ENCODE measurements at regions not wholly inside any gene's neighbourhood (a gene's known extent, or its start where the extent isn't known, plus 50 kb on each side); places are given as distances from the start of the nearest gene placed in this dataset.

- Mint-ChIP-seq H3K4me3 (peak overlapping the region in 1 of 4 donors; percentile 68), H3K9me3 (no peaks in the 10 kb centered on the region), H3K36me3 (no peaks in the 10 kb centered on the region), H3K27me3 (peaks cover 53% of the 10 kb centered on the region), H3K27ac (no peak overlapping the region), H3K4me1 (peaks cover 0 to 4% (median 4%) of the 10 kb centered on the region in 3 donors)
Measured at GRCh38 chr2:120441744-120442471, 96.0 kb downstream of the INHBB start.

DNA sequence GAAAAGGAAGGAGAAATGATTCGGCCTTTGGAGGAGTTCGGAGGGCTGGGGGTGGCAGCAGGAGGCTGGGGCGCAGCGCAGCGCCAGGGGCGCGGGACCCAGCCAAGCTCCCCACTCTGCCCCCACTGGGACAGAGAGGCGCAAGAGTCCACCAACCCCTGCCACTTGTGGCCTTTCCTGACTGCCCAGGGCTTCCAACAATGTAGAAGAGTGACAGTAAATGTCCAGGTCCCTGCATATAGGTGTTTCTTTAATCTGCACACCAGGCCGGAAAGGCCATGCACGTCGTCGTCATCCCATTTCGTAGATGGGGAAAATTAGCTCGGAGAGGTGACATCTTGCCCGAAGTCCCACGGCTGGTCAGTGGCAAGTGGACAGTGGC lies 96.6 kb downstream of the INHBB start:
- Mint-ChIP-seq H3K36me3 (no peaks in the 10 kb centered on the region), H3K4me3 (no peak overlapping the region), H3K4me1 (peaks cover 0 to 4% (median 4%) of the 10 kb centered on the region in 3 donors), H3K27me3 (peaks cover 53% of the 10 kb centered on the region), H3K9me3 (no peaks in the 10 kb centered on the region), H3K27ac (no peak overlapping the region)

DNA sequence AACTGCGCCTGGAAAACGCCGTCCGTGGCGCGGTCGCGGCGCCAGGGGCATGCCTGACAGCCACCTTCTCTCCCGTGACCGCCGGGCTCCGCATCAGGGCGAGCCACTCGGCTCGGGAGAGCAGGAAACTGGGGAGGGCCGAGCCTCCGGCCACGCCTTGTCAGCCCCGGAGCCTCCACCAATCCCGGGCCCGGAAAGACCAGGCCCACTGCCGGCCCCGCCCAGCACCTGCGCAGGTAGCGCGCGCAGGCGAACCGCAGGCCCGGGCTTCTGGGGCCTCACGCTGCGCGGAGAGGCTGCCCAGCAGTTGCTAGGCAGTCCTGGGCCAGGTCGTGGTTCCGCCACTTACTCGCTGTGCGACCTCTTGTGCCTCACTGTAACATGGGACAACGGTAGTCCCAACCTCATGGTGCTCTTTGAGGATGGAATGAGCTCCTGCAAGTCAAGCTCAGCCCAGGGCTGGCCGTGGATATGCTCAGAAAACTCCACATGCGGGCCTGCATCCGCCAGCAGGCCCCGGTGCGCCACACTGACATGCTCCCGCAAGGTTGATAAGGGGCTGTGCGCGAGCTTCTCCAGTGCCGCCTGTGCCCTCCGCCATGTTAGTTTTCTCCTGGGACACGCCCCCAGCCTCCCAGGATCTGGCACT lies 97.1 kb downstream of the INHBB start:
- no peaks in the 10 kb centered on the region for H3K9me3 Mint-ChIP-seq
- no peak overlapping the region for H3K27ac Mint-ChIP-seq
- no peaks in the 10 kb centered on the region for H3K36me3 Mint-ChIP-seq
- H3K4me3 Mint-ChIP-seq = peak overlapping the region in 2 of 4 donors; percentile 43 to 84
- H3K27me3 Mint-ChIP-seq = peaks cover 50% of the 10 kb centered on the region
- H3K4me1 Mint-ChIP-seq = peaks cover 0 to 4% (median 4%) of the 10 kb centered on the region in 3 donors

- Mint-ChIP-seq H3K27me3 (peaks cover 44% of the 10 kb centered on the region), H3K4me1 (peaks cover 0 to 4% (median 4%) of the 10 kb centered on the region in 3 donors), H3K9me3 (no peaks in the 10 kb centered on the region), H3K36me3 (no peaks in the 10 kb centered on the region), H3K4me3 (no peak overlapping the region), H3K27ac (no peak overlapping the region)
Measured at GRCh38 chr2:120443946-120444345, 98.0 kb downstream of the INHBB start.

DNA sequence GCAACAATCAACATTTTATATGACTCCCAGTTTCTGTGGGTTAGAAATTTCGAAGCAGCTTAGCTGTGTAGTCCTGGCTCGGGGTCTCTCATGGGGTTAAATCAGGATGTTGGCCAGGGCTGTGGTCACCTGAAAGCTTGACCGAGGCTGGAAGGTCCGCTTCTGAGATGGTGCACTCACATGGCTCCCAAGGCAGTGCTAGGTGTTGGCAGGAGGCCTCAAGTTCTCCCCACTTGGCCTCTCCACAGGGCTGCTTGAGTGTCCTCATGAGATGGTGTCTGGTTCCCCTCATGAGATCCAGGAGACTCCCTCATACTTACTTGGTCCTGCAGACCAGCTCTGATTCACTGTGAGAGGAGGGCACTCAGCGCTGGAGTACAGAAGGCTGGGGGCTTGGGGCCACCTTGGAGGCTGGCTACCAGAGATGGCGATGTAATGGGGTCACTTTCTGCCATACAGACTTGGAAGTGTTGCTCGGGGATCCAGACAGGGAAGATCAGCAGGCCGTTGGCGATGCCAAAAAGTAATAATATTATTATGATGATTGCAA lies 98.8 kb downstream of the INHBB start:
- Mint-ChIP-seq H3K9me3 (no peaks in the 10 kb centered on the region), H3K27ac (no peak overlapping the region), H3K4me1 (peaks cover 0 to 4% (median 4%) of the 10 kb centered on the region in 3 donors), H3K27me3 (peaks cover 39% of the 10 kb centered on the region), H3K4me3 (no peak overlapping the region), H3K36me3 (no peaks in the 10 kb centered on the region)

DNA sequence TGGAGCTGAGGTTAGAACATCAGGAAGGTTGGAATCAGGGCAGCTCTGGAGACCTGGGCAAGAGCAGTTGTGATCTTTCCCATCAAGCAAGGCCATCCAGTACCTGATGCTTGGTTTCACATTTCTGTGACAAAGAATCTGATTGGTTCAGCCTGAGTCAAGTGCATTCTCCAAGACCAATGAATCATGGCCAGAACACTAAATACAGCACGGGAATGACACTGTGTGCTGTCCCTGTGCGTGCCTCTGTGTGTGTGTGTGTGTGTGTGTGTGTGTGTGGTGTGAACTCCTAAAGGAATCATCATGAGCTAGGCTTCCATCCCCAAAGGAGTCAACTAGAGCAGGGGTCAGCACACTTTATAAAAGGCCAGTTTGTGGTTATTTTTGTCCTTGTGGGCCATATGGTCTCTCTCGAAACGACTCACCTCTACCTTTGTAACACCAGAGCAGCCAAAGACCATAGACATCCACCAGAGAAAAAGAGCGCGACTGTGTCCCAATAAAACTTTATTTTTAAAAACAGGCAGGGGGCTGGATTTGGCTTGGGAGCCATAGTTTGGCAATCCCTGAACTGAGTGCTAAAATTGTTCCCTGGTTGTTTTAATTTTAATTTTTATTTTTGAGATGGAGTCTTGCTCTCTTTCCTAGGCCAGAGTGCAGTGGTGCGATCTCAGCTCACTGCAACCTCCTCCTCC lies 99.7 kb downstream of the INHBB start:
- no peaks in the 10 kb centered on the region for H3K9me3 Mint-ChIP-seq
- H3K36me3 Mint-ChIP-seq = no peaks in the 10 kb centered on the region
- peaks cover 0 to 4% (median 4%) of the 10 kb centered on the region in 3 donors for H3K4me1 Mint-ChIP-seq
- H3K4me3 Mint-ChIP-seq = no peak overlapping the region
- peaks cover 36% of the 10 kb centered on the region for H3K27me3 Mint-ChIP-seq
- H3K27ac Mint-ChIP-seq = no peak overlapping the region

DNA sequence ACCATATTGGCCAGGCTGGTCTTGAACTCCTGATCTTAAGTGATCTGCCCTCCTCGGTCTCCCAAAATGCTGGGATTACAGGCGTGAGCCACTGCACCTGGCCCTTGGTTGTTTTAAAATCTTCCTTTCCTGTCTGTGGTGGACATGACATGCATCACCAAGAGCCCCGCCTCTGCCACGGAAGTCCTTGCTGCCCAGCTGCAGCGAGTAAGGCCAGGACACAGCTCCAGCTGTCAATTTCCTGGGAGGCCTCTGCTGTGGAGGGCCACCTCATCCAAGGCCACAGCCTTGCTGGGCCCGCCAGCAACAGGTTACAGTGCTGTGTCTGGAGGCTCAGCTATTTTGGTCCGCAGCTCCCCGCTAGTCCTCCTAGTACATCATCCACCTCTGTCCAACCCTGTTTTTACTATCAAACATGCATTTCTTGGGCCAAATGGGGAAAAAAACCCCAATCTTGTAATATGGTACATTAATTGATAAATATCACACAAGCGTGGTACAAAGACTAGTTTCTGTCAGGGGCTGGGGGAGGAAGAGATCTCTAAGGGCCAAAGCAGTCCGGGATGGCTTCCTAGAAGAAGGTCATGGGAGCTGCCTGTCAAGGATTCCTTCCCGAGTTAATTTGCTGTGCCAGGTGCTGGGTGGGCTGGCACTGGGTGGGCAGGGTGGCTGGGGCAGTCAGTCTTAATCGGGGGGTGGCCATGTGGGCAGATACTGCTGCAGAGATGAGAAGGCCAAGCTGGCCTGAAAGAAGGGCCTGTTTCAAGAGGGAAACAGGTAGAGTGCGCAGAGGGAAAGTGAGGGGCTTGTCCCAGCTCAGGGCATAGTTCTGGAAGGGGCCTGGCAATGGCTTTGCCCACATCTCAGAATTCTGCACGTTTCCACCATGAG lies 100.5 kb downstream of the INHBB start:
- Mint-ChIP-seq H3K27ac (no peak overlapping the region), H3K4me1 (peaks cover 0 to 4% (median 4%) of the 10 kb centered on the region in 3 donors), H3K27me3 (peaks cover 28% of the 10 kb centered on the region), H3K4me3 (peak overlapping the region in 1 of 4 donors; percentile 39), H3K36me3 (no peaks in the 10 kb centered on the region), H3K9me3 (no peaks in the 10 kb centered on the region)

DNA sequence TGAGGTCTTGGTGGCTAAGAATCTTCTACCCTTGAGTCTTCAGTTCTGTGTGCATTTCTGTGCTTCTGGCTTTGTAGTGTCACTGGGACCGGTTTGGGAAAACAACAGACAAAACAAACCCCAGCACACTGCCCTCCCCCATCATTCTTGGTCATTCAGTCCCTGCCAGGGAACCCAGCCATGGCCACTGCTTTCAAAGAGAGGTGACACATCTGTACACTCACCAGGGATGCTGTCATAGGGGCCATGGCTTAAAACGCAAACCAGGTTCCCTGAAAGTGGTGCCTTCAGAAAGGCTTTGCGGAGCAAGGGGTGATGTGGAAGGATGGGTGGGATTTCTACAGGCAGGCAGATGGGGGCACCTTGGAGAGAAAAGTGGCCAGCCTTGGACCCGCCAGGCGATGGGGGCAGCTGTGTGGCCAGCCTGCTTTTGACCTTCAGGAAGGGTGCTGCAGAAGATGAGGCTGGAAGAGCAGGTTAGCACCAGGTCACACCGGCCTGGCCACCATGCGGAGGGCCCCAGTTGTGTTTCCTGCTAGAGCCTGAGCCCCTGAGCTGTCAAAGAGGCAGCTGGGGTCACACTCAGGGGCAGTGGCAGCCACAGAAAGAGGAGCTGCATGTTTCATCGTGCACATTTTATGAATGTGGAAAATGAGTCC lies 101.3 kb downstream of the INHBB start:
- peaks cover 0 to 4% (median 4%) of the 10 kb centered on the region in 3 donors for H3K4me1 Mint-ChIP-seq

GRCh38 chr2:120448436-120448835 lies 102.5 kb downstream of the INHBB start:
- peaks cover 0 to 4% (median under 1%) of the 10 kb centered on the region in 3 donors for H3K4me1 Mint-ChIP-seq
- no peaks in the 10 kb centered on the region for H3K9me3 Mint-ChIP-seq
- no peak overlapping the region for H3K4me3 Mint-ChIP-seq
- H3K27me3 Mint-ChIP-seq = peaks cover 14% of the 10 kb centered on the region
- no peaks in the 10 kb centered on the region for H3K36me3 Mint-ChIP-seq
- no peak overlapping the region for H3K27ac Mint-ChIP-seq

More for the DNA sequence above, 101.3 kb downstream of the INHBB start:
- peak overlapping the region in 1 of 3 donors; percentile 48 for H3K27ac Mint-ChIP-seq
- no peaks in the 10 kb centered on the region for H3K9me3 Mint-ChIP-seq
- no peak overlapping the region for H3K4me3 Mint-ChIP-seq
- no peaks in the 10 kb centered on the region for H3K36me3 Mint-ChIP-seq
- peaks cover 22% of the 10 kb centered on the region for H3K27me3 Mint-ChIP-seq

- no peak overlapping the region for H3K4me3 Mint-ChIP-seq
Measured at GRCh38 chr2:120448961-120449810, 103.2 kb downstream of the INHBB start.

GRCh38 chr2:120450196-120450820 lies 104.4 kb downstream of the INHBB start:
- Mint-ChIP-seq H3K27me3 (peaks cover 2% of the 10 kb centered on the region), H3K27ac (no peak overlapping the region)

More at GRCh38 chr2:120448961-120449810, 103.2 kb downstream of the INHBB start:
- Mint-ChIP-seq H3K9me3 (no peaks in the 10 kb centered on the region), H3K4me1 (no peaks in the 10 kb centered on the region), H3K36me3 (no peaks in the 10 kb centered on the region), H3K27me3 (peaks cover 8% of the 10 kb centered on the region), H3K27ac (no peak overlapping the region)

GRCh38 chr2:120451334-120451733 lies 105.4 kb downstream of the INHBB start:
- Mint-ChIP-seq H3K4me3 (no peak overlapping the region), H3K27ac (no peak overlapping the region), H3K4me1 (no peaks in the 10 kb centered on the region), H3K27me3 (peaks cover 2% of the 10 kb centered on the region), H3K9me3 (peaks cover 0 to 1% (median 0%) of the 10 kb centered on the region in 3 donors), H3K36me3 (no peaks in the 10 kb centered on the region)

More at GRCh38 chr2:120450196-120450820, 104.4 kb downstream of the INHBB start:
- no peaks in the 10 kb centered on the region for H3K9me3 Mint-ChIP-seq
- H3K36me3 Mint-ChIP-seq = no peaks in the 10 kb centered on the region
- no peaks in the 10 kb centered on the region for H3K4me1 Mint-ChIP-seq
- no peak overlapping the region for H3K4me3 Mint-ChIP-seq

DNA sequence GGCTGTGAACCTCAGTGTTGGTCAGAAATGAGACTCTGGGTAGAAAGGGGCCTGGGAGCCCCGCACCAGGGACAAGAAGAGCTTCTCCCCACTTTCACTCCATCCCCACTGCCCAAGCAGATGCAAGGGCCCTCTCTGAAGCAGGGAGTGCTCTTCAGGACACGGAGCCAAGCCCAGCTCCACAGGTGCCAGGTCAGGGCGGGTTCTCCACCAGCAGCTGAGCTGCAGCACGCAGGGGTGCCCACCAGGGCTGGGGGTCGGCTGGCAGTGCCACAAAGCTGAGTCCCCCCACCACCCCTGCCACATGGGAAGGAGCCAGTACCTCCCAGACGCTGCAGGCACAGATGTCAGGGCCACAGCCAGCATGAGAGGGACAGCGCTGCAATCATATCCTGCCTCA lies 106.2 kb downstream of the INHBB start:
- Mint-ChIP-seq H3K4me1 (no peaks in the 10 kb centered on the region), H3K27ac (no peak overlapping the region), H3K27me3 (peaks cover 2% of the 10 kb centered on the region), H3K9me3 (peaks cover 0 to 4% (median 3%) of the 10 kb centered on the region in 3 donors), H3K36me3 (no peaks in the 10 kb centered on the region), H3K4me3 (no peak overlapping the region)

Data from IgD-negative memory B cell (primary cell).